ENCODE measurements at regions not wholly inside any gene's neighbourhood (a gene's known extent, or its start where the extent isn't known, plus 50 kb on each side); places are given as distances from the start of the nearest gene placed in this dataset.

DNA sequence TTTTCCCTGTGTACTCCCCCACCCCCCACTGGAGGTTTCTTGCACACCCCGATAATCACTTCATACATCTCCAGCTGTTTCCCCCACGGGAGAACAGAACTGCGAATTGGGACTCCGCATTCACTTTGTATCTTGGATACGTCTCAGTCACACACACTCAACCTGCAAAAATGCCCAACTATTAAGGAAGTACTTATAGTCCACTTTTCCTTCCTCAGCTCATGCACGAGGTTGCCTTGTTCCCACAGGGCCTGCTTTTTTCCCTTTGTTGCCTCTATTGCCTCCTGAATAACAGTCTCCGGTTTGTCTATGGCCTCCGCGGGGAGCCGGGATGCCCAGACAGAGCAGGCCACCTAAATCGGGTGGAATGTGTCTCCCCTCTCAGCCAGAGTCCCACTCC is 282.3 kb downstream of the PYDC2 start:
- H3K27ac Mint-ChIP-seq (ENCODE audit: unreplicated experiment) = no peak overlapping the region
- peaks cover 21% of the 10 kb centered on the region for H3K9me3 Mint-ChIP-seq
- no peak for DNase-seq (ENCODE audit: low read depth, low spot score)
- no peaks in the 10 kb centered on the region for H3K4me1 Mint-ChIP-seq
- no peaks in the 10 kb centered on the region for H3K27me3 Mint-ChIP-seq (ENCODE audit: low read depth)
- TF ChIP-seq, protein P1, sequence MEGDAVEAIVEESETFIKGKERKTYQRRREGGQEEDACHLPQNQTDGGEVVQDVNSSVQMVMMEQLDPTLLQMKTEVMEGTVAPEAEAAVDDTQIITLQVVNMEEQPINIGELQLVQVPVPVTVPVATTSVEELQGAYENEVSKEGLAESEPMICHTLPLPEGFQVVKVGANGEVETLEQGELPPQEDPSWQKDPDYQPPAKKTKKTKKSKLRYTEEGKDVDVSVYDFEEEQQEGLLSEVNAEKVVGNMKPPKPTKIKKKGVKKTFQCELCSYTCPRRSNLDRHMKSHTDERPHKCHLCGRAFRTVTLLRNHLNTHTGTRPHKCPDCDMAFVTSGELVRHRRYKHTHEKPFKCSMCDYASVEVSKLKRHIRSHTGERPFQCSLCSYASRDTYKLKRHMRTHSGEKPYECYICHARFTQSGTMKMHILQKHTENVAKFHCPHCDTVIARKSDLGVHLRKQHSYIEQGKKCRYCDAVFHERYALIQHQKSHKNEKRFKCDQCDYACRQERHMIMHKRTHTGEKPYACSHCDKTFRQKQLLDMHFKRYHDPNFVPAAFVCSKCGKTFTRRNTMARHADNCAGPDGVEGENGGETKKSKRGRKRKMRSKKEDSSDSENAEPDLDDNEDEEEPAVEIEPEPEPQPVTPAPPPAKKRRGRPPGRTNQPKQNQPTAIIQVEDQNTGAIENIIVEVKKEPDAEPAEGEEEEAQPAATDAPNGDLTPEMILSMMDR (conservative IDR thresholded peaks at IDR 0.05) = no peak
- H3K4me3 Mint-ChIP-seq = no peak overlapping the region
- H3K36me3 Mint-ChIP-seq (ENCODE audit: low read depth) = peaks cover 11% of the 10 kb centered on the region

DNA sequence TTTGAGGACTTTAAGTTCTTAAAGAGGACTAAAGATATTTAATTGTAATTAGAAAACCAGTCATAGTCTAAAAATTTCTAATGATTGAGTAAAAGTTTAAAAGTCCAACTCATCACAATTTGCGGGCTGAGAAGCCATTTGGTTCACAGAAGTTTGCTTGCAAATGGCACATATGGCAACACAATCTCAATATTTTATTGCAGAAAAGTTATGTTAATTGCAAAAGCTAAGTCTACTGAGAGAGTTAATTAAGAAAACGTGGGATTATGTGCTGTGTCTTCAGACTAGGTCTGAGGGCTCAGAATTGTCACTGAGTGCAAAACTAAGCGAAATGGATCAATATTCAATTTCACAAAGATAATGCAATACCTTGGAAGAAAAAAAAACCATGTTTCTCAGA is 289.7 kb downstream of the PYDC2 start:
- Mint-ChIP-seq H3K27me3 (ENCODE audit: low read depth) (no peaks in the 10 kb centered on the region), H3K4me3 (no peak overlapping the region), H3K9me3 (peaks cover 3% of the 10 kb centered on the region), H3K4me1 (no peaks in the 10 kb centered on the region), H3K36me3 (ENCODE audit: low read depth) (no peaks in the 10 kb centered on the region), H3K27ac (ENCODE audit: unreplicated experiment) (no peak overlapping the region)
- no peak for DNase-seq (ENCODE audit: low read depth, low spot score)
- TF ChIP-seq, protein P1 (conservative IDR thresholded peaks at IDR 0.05) = no peak

DNA sequence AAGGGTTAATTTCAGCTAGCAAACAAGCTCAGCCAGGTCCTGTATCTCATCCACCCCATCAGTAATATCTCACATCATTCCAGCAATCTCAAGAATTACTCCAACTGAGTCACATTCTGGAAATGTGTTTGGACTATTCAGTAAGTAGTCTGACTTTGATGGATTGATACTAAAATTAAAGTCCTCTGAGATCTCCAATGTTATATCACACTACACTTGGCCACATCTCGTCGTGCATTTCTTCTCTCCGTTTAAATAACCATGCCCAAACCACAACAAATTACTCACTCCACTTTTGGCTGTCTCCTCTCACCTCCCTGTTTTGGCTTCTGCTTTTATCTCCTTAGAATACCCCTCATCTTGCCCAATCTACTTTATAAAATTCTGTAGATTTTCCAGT is 292.2 kb downstream of the PYDC2 start:
- TF ChIP-seq, protein P1 (conservative IDR thresholded peaks at IDR 0.05) = no peak
- no peaks in the 10 kb centered on the region for H3K27me3 Mint-ChIP-seq (ENCODE audit: low read depth)
- no peaks in the 10 kb centered on the region for H3K4me1 Mint-ChIP-seq
- no peak for DNase-seq (ENCODE audit: low read depth, low spot score)
- no peak overlapping the region for H3K4me3 Mint-ChIP-seq
- no peak overlapping the region for H3K27ac Mint-ChIP-seq (ENCODE audit: unreplicated experiment)
- no peaks in the 10 kb centered on the region for H3K36me3 Mint-ChIP-seq (ENCODE audit: low read depth)
- peaks cover 3% of the 10 kb centered on the region for H3K9me3 Mint-ChIP-seq

DNA sequence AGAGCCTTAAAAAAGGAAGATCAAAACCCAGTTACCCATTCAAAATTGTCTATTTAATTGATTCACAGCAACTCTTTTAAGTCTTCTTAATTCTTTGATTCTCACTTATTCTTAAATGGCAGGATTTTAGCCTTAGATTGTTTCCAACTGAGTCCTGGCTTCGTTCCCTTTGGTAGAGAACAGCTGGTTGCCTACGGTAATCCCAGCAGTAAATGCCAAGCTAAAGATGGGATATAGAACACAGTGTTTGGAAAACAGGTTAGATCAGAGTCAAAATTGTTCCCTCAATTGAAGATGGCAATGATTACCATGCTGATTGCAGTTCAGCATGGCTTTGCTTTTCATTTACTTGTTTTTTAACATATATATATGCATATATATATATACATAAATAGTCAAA is 300.9 kb downstream of the PYDC2 start:
- TF ChIP-seq, protein P1 (conservative IDR thresholded peaks at IDR 0.05) = no peak
- H3K27me3 Mint-ChIP-seq (ENCODE audit: low read depth) = no peaks in the 10 kb centered on the region
- no peak overlapping the region for H3K4me3 Mint-ChIP-seq
- H3K36me3 Mint-ChIP-seq (ENCODE audit: low read depth) = no peaks in the 10 kb centered on the region
- no peak for DNase-seq (ENCODE audit: low read depth, low spot score)
- H3K27ac Mint-ChIP-seq (ENCODE audit: unreplicated experiment) = peak overlapping the region; percentile 60
- H3K9me3 Mint-ChIP-seq = peaks cover 15% of the 10 kb centered on the region
- peaks cover 11% of the 10 kb centered on the region for H3K4me1 Mint-ChIP-seq

DNA sequence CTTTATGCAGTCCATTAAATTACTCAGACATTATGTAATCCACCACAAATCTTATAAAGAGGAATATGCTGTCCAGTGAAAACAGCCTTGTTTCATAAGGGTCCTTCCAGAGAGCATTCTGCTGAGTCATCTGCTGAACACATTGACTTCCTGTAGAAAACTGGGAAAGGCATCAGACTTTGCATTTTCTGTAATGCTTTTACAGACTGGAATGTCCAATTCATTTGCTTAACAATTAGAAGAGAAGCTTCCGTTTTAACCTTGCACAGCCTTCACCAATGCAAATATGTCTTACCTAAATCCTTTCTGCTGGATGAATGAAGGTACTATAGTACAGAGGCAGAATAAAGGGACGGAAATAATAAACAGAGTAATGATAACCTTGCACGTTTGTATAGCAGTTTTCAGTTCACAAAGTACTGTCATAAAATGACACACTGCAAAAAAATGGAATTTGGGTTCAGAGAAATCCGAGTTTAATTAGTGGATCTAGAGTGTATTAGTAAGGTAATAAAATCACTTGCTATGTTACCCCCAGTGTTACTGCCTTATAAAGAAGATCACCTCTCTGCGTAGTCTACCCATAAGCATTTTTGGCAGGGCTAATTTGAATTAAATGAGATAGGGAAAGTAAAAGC is 301.5 kb downstream of the PYDC2 start:
- Mint-ChIP-seq H3K4me1 (peaks cover 11% of the 10 kb centered on the region), H3K36me3 (ENCODE audit: low read depth) (no peaks in the 10 kb centered on the region), H3K4me3 (no peak overlapping the region), H3K27ac (ENCODE audit: unreplicated experiment) (peak overlapping the region; percentile 31), H3K27me3 (ENCODE audit: low read depth) (no peaks in the 10 kb centered on the region), H3K9me3 (peaks cover 15% of the 10 kb centered on the region)
- TF ChIP-seq, protein P1 (conservative IDR thresholded peaks at IDR 0.05) = no peak
- no peak for DNase-seq (ENCODE audit: low read depth, low spot score)
